CD4-positive, CD25-positive, alpha-beta regulatory T cell (primary cell): ENCODE measurements at regions not wholly inside any gene's neighbourhood (a gene's known extent, or its start where the extent isn't known, plus 50 kb on each side); places are given as distances from the start of the nearest gene placed in this dataset.

Experiments used
- ATAC-seq, 2 donors: fragments of 150-1000 bp; cut with Tn5 transposase; one replicate each; pipeline ENCODE4 v1.10.0; 2021; ENCODE audit warnings: low read depth in 2 of 2, moderate number of reproducible peaks in 2 of 2, moderate library complexity in 1 of 2
- DNase-seq, 3 donors: peaks; one replicate each; pipeline versions ENCODE4 v3.0.0 to v3.0.0-alpha.2; 2012 to 2022; ENCODE audit warnings: mixed read lengths in 1 of 3
- H3K27ac ChIP-seq: one replicate; pipeline ENCODE4 v1.7.0; 2013; ENCODE audit warnings: mild to moderate bottlenecking, low read length; ENCODE audit not compliant: insufficient read depth, poor library complexity, severe bottlenecking
- H3K27me3 ChIP-seq: one replicate; pipeline ENCODE4 v1.7.0; 2013; ENCODE audit warnings: low read length; ENCODE audit not compliant: control insufficient read depth, insufficient read depth
- H3K36me3 ChIP-seq: one replicate; pipeline ENCODE4 v1.7.0; 2013; ENCODE audit warnings: mild to moderate bottlenecking, low read length, moderate library complexity; ENCODE audit not compliant: control insufficient read depth, insufficient read depth
- H3K4me1 ChIP-seq: 2 replicates; pipeline ENCODE4 v1.7.0; 2013; ENCODE audit warnings: mild to moderate bottlenecking, low read length; ENCODE audit not compliant: insufficient read depth, control insufficient read depth, poor library complexity, severe bottlenecking
- H3K4me3 ChIP-seq: one replicate; pipeline ENCODE4 v1.7.0; 2013; ENCODE audit warnings: low read depth, mild to moderate bottlenecking, low read length, moderate library complexity
- H3K9me3 ChIP-seq, 2 experiments: 1 replicate in 1 of 2; 2 replicates in 1 of 2; pipeline ENCODE4 v1.7.0; 2013; ENCODE audit warnings: low read length in 2 of 2, mild to moderate bottlenecking in 1 of 2, moderate library complexity in 1 of 2; ENCODE audit not compliant: control insufficient read depth in 2 of 2
- H3K27ac Mint-ChIP-seq, 3 donors: one replicate each; pipeline ENCODE4 v1.8.0; 2020 to 2022; ENCODE audit warnings: mild to moderate bottlenecking in 3 of 3, mixed read lengths in 3 of 3, moderate library complexity in 2 of 3
- H3K27me3 Mint-ChIP-seq: one replicate; pipeline ENCODE4 v1.8.0; 2022; ENCODE audit warnings: mild to moderate bottlenecking, mixed read lengths
- H3K36me3 Mint-ChIP-seq: one replicate; pipeline ENCODE4 v1.8.0; 2020; ENCODE audit warnings: mixed read lengths
- H3K4me1 Mint-ChIP-seq, 4 donors: one replicate each; pipeline ENCODE4 v1.8.0; 2020 to 2022; ENCODE audit warnings: mixed read lengths in 4 of 4, mild to moderate bottlenecking in 1 of 4
- H3K4me3 Mint-ChIP-seq, 4 donors: one replicate each; pipeline ENCODE4 v1.8.0; 2020 to 2022; ENCODE audit warnings: mild to moderate bottlenecking in 4 of 4, mixed read lengths in 4 of 4, moderate library complexity in 3 of 4
- H3K9me3 Mint-ChIP-seq, 7 donors: one replicate each; pipeline ENCODE4 v1.8.0; 2020 to 2022; ENCODE audit warnings: mixed read lengths in 7 of 7, mild to moderate bottlenecking in 3 of 7, moderate library complexity in 2 of 7

GRCh38 chr22:26781596-26781995 is 124.2 kb downstream of the MIAT start:
- peaks cover 0 to 7% (median 0%) of the 10 kb centered on the region in 7 donors for H3K9me3 Mint-ChIP-seq
- H3K4me1 ChIP-seq, result no peaks in the 10 kb centered on the region
- H3K27me3 ChIP-seq, result no peaks in the 10 kb centered on the region
- no peaks in the 10 kb centered on the region for H3K9me3 ChIP-seq
- peaks cover 0 to 8% (median 2%) of the 10 kb centered on the region in 4 donors for H3K4me1 Mint-ChIP-seq
- DNase-seq, result no peak
- no peak for ATAC-seq
- no peak overlapping the region for H3K4me3 Mint-ChIP-seq
- peaks cover 90% of the 10 kb centered on the region for H3K36me3 ChIP-seq
- no peak overlapping the region for H3K4me3 ChIP-seq
- peaks cover 70% of the 10 kb centered on the region for H3K36me3 Mint-ChIP-seq
- H3K27ac Mint-ChIP-seq, result no peak overlapping the region
- no peaks in the 10 kb centered on the region for H3K27me3 Mint-ChIP-seq
- no peak overlapping the region for H3K27ac ChIP-seq

GRCh38 chr22:26783885-26784284 is 126.5 kb downstream of the MIAT start:
- H3K27me3 Mint-ChIP-seq, result no peaks in the 10 kb centered on the region
- peaks cover 0 to 8% (median 2%) of the 10 kb centered on the region in 4 donors for H3K4me1 Mint-ChIP-seq
- Histone ChIP-seq H3K4me1 (no peaks in the 10 kb centered on the region), H3K27me3 (no peaks in the 10 kb centered on the region), H3K36me3 (peaks cover 72% of the 10 kb centered on the region), H3K9me3 (no peaks in the 10 kb centered on the region), H3K27ac (no peak overlapping the region), H3K4me3 (no peak overlapping the region)
- ATAC-seq, result no peak
- no peak overlapping the region for H3K4me3 Mint-ChIP-seq
- no peak overlapping the region for H3K27ac Mint-ChIP-seq
- H3K36me3 Mint-ChIP-seq, result peaks cover 63% of the 10 kb centered on the region
- no peak for DNase-seq
- peaks cover 0 to 4% (median 0%) of the 10 kb centered on the region in 7 donors for H3K9me3 Mint-ChIP-seq

GRCh38 chr22:26784772-26785171 is 127.4 kb downstream of the MIAT start:
- Histone ChIP-seq H3K4me3 (no peak overlapping the region), H3K27me3 (no peaks in the 10 kb centered on the region), H3K4me1 (no peaks in the 10 kb centered on the region), H3K9me3 (no peaks in the 10 kb centered on the region), H3K36me3 (peaks cover 66% of the 10 kb centered on the region), H3K27ac (no peak overlapping the region)
- DNase-seq (no peak), ATAC-seq (no peak)
- peaks cover 0 to 1% (median 0%) of the 10 kb centered on the region in 7 donors for H3K9me3 Mint-ChIP-seq
- H3K27me3 Mint-ChIP-seq, result no peaks in the 10 kb centered on the region
- no peak overlapping the region for H3K4me3 Mint-ChIP-seq
- peaks cover 62% of the 10 kb centered on the region for H3K36me3 Mint-ChIP-seq
- H3K4me1 Mint-ChIP-seq, result peaks cover 0 to 8% (median 2%) of the 10 kb centered on the region in 4 donors
- no peak overlapping the region for H3K27ac Mint-ChIP-seq

GRCh38 chr22:26785932-26786331 is 128.5 kb downstream of the MIAT start:
- Mint-ChIP-seq H3K4me1 (peaks cover 0 to 8% (median 2%) of the 10 kb centered on the region in 4 donors), H3K36me3 (peaks cover 64% of the 10 kb centered on the region), H3K4me3 (no peak overlapping the region), H3K9me3 (no peaks in the 10 kb centered on the region), H3K27ac (no peak overlapping the region), H3K27me3 (no peaks in the 10 kb centered on the region)
- Histone ChIP-seq H3K4me3 (no peak overlapping the region), H3K36me3 (peaks cover 68% of the 10 kb centered on the region), H3K27ac (no peak overlapping the region), H3K9me3 (no peaks in the 10 kb centered on the region), H3K27me3 (no peaks in the 10 kb centered on the region), H3K4me1 (no peaks in the 10 kb centered on the region)
- DNase-seq (no peak), ATAC-seq (no peak)

GRCh38 chr22:26786398-26786797 is 129.0 kb downstream of the MIAT start:
- Histone ChIP-seq H3K27ac (no peak overlapping the region), H3K4me3 (no peak overlapping the region), H3K27me3 (no peaks in the 10 kb centered on the region), H3K4me1 (no peaks in the 10 kb centered on the region), H3K9me3 (no peaks in the 10 kb centered on the region), H3K36me3 (peaks cover 68% of the 10 kb centered on the region)
- Mint-ChIP-seq H3K4me3 (no peak overlapping the region), H3K27me3 (no peaks in the 10 kb centered on the region), H3K9me3 (no peaks in the 10 kb centered on the region), H3K4me1 (peaks cover 0 to 8% (median 2%) of the 10 kb centered on the region in 4 donors), H3K27ac (no peak overlapping the region), H3K36me3 (peaks cover 66% of the 10 kb centered on the region)
- no peak for DNase-seq
- ATAC-seq, result no peak

GRCh38 chr22:26789951-26790350 is 132.6 kb downstream of the MIAT start:
- no peaks in the 10 kb centered on the region for H3K27me3 ChIP-seq
- peaks cover 76% of the 10 kb centered on the region for H3K36me3 Mint-ChIP-seq
- no peaks in the 10 kb centered on the region for H3K4me1 ChIP-seq
- no peaks in the 10 kb centered on the region for H3K9me3 ChIP-seq
- ATAC-seq, result no peak
- no peak overlapping the region for H3K4me3 ChIP-seq
- peak overlapping the region in 1 of 3 donors; percentile 29 for H3K27ac Mint-ChIP-seq
- no peak for DNase-seq
- no peak overlapping the region for H3K4me3 Mint-ChIP-seq
- H3K36me3 ChIP-seq, result peaks cover 54% of the 10 kb centered on the region
- no peaks in the 10 kb centered on the region for H3K27me3 Mint-ChIP-seq
- peaks cover 0 to 4% (median 1%) of the 10 kb centered on the region in 4 donors for H3K4me1 Mint-ChIP-seq
- H3K27ac ChIP-seq, result no peak overlapping the region
- H3K9me3 Mint-ChIP-seq, result peaks cover 0 to 1% (median 0%) of the 10 kb centered on the region in 7 donors

GRCh38 chr22:26792522-26792921 is 135.1 kb downstream of the MIAT start:
- Mint-ChIP-seq H3K9me3 (peaks cover 0 to 1% (median 0%) of the 10 kb centered on the region in 7 donors), H3K4me3 (no peak overlapping the region), H3K36me3 (peaks cover 79% of the 10 kb centered on the region), H3K27me3 (no peaks in the 10 kb centered on the region), H3K27ac (no peak overlapping the region), H3K4me1 (peaks cover 0 to under 1% (median 0%) of the 10 kb centered on the region in 4 donors)
- ATAC-seq (no peak), DNase-seq (no peak)
- H3K4me1 ChIP-seq, result no peaks in the 10 kb centered on the region
- H3K36me3 ChIP-seq, result peaks cover 38% of the 10 kb centered on the region
- no peaks in the 10 kb centered on the region for H3K9me3 ChIP-seq
- no peaks in the 10 kb centered on the region for H3K27me3 ChIP-seq
- H3K27ac ChIP-seq, result no peak overlapping the region
- H3K4me3 ChIP-seq, result no peak overlapping the region

- H3K4me1 ChIP-seq, result no peaks in the 10 kb centered on the region
- Mint-ChIP-seq H3K9me3 (peaks cover 0 to 1% (median 0%) of the 10 kb centered on the region in 7 donors), H3K27ac (no peak overlapping the region), H3K4me3 (no peak overlapping the region), H3K36me3 (peaks cover 69% of the 10 kb centered on the region), H3K4me1 (peaks cover 0 to 3% (median 0%) of the 10 kb centered on the region in 4 donors), H3K27me3 (no peaks in the 10 kb centered on the region)
- DNase-seq (no peak), ATAC-seq (no peak)
- H3K9me3 ChIP-seq, result no peaks in the 10 kb centered on the region
- peaks cover 18% of the 10 kb centered on the region for H3K36me3 ChIP-seq
- no peak overlapping the region for H3K4me3 ChIP-seq
- H3K27me3 ChIP-seq, result no peaks in the 10 kb centered on the region
- no peak overlapping the region for H3K27ac ChIP-seq
Observed at GRCh38 chr22:26796785-26797184, 139.4 kb downstream of the MIAT start.
